Fibroblast of pulmonary artery (primary cell): ENCODE measurements at regions not wholly inside any gene's neighbourhood (a gene's known extent, or its start where the extent isn't known, plus 50 kb on each side); places are given as distances from the start of the nearest gene placed in this dataset.

Source experiments
- DNase-seq: peaks from one replicate; pipeline ENCODE4 v3.0.0-alpha.2; 2010; ENCODE audit warnings: low read depth
- H3K4me3 ChIP-seq: replicated peaks from 2 replicates; pipeline ENCODE4 v1.5.1; 2011; ENCODE audit warnings: low read depth, mild to moderate bottlenecking, control low read depth, low read length, moderate library complexity
- CTCF ChIP-seq: IDR thresholded peaks from 2 replicates; pipeline ENCODE4 v1.5.1; 2011; ENCODE audit warnings: mild to moderate bottlenecking, control low read depth, low read length, inconsistent platforms; ENCODE audit errors: missing control alignments

- no peak for DNase-seq
- no peak overlapping the region for H3K4me3 ChIP-seq
- TF ChIP-seq CTCF = no peak
These were observed 646.7 kb downstream of the PDHA2 start for GRCh38 chr4:96486563-96486962.

- no peak for TF ChIP-seq CTCF
- DNase-seq = no peak
- H3K4me3 ChIP-seq = no peak overlapping the region
These were observed 657.7 kb downstream of the PDHA2 start for GRCh38 chr4:96497621-96498020.

- no peak for TF ChIP-seq CTCF
- DNase-seq = no peak
- H3K4me3 ChIP-seq = no peak overlapping the region
These were observed 664.5 kb downstream of the PDHA2 start for GRCh38 chr4:96504386-96504785.

- TF ChIP-seq CTCF = no peak
- no peak overlapping the region for H3K4me3 ChIP-seq
- DNase-seq = no peak
These were observed 669.3 kb downstream of the PDHA2 start for GRCh38 chr4:96509039-96509741.

GRCh38 chr4:96519291-96519690 is 679.4 kb downstream of the PDHA2 start:
- no peak for TF ChIP-seq CTCF
- H3K4me3 ChIP-seq = no peak overlapping the region
- DNase-seq = peak; percentile 10

- no peak for DNase-seq
- no peak overlapping the region for H3K4me3 ChIP-seq
- no peak for TF ChIP-seq CTCF
These were observed 681.2 kb downstream of the PDHA2 start for GRCh38 chr4:96521046-96521536.

GRCh38 chr4:96523611-96524010 is 683.7 kb downstream of the PDHA2 start:
- DNase-seq = no peak
- TF ChIP-seq CTCF = no peak
- H3K4me3 ChIP-seq = no peak overlapping the region
